ENCODE measurements at regions not wholly inside any gene's neighbourhood (a gene's known extent, or its start where the extent isn't known, plus 50 kb on each side); places are given as distances from the start of the nearest gene placed in this dataset.

GRCh38 chr3:194769020-194769643 is 83.4 kb downstream of the FAM43A start:
- peak; percentile 90 for DNase-seq

GRCh38 chr3:194772241-194773000 is 86.7 kb downstream of the FAM43A start:
- no peak for DNase-seq

GRCh38 chr3:194773216-194773615 is 87.5 kb downstream of the FAM43A start:
- no peak for DNase-seq

- no peak for DNase-seq
Measured at GRCh38 chr3:194773771-194774455, 88.2 kb downstream of the FAM43A start.

- DNase-seq: no peak
Measured at GRCh38 chr3:194775266-194775665, 89.6 kb downstream of the FAM43A start.

- no peak for DNase-seq
Measured at GRCh38 chr3:194775731-194776130, 90.0 kb downstream of the FAM43A start.

- no peak for DNase-seq
Measured at GRCh38 chr3:194777729-194778128, 92.0 kb downstream of the FAM43A start.

GRCh38 chr3:194779729-194780224 is 94.1 kb downstream of the FAM43A start:
- no peak for DNase-seq

GRCh38 chr3:194780706-194781105 is 95.0 kb downstream of the FAM43A start:
- DNase-seq: no peak

- DNase-seq: no peak
Measured at GRCh38 chr3:194781617-194782016, 95.9 kb downstream of the FAM43A start.

- no peak for DNase-seq
Measured at GRCh38 chr3:194782698-194783404, 97.2 kb downstream of the FAM43A start.

- DNase-seq: no peak
Measured at GRCh38 chr3:194784361-194784760, 98.7 kb downstream of the FAM43A start.

GRCh38 chr3:194785315-194785714 is 99.6 kb downstream of the FAM43A start:
- no peak for DNase-seq

- DNase-seq: no peak
Measured at GRCh38 chr3:194787072-194787471, 101.4 kb downstream of the FAM43A start.

GRCh38 chr3:194787650-194788049 is 102.0 kb downstream of the FAM43A start:
- no peak for DNase-seq

GRCh38 chr3:194792368-194792767 is 106.7 kb downstream of the FAM43A start:
- DNase-seq: no peak

GRCh38 chr3:194797555-194798250 is 112.0 kb downstream of the FAM43A start:
- no peak for DNase-seq

- DNase-seq: no peak
Measured at GRCh38 chr3:194798486-194798885, 112.8 kb downstream of the FAM43A start.

- no peak for DNase-seq
Measured at GRCh38 chr3:194800002-194800401, 114.3 kb downstream of the FAM43A start.

GRCh38 chr3:194801461-194802432 is 116.1 kb downstream of the FAM43A start:
- DNase-seq: no peak

- DNase-seq: no peak
Measured at GRCh38 chr3:194804796-194805195, 119.1 kb downstream of the FAM43A start.

Data from activated CD4-positive, alpha-beta T cell treated with anti-CD3 and anti-CD28 coated beads for 4 hours (primary cell).